Tibial nerve (tissue), 3 donors: ENCODE measurements at regions not wholly inside any gene's neighbourhood (a gene's known extent, or its start where the extent isn't known, plus 50 kb on each side); places are given as distances from the start of the nearest gene placed in this dataset.

Source experiments
- POLR2A ChIP-seq, 2 donors: fragments of 450-650 bp; IDR thresholded peaks; one replicate each; pipeline ENCODE4 v1.6.1; 2017; ENCODE audit warnings: antibody characterized with exemption in 2 of 2, mild to moderate bottlenecking in 2 of 2, moderate library complexity in 2 of 2
- TF ChIP-seq, protein P1 (sequence below), 5 experiments: fragments of 200-600 bp in 3 of 5; fragments of 450-650 bp in 2 of 5; sonication (generic) in 3 of 5; IDR thresholded peaks; one replicate each; pipeline ENCODE4 v1.5.1; 2016 to 2019; ENCODE audit warnings: antibody characterized with exemption in 5 of 5, mild to moderate bottlenecking in 3 of 5, moderate library complexity in 2 of 5

DNA sequence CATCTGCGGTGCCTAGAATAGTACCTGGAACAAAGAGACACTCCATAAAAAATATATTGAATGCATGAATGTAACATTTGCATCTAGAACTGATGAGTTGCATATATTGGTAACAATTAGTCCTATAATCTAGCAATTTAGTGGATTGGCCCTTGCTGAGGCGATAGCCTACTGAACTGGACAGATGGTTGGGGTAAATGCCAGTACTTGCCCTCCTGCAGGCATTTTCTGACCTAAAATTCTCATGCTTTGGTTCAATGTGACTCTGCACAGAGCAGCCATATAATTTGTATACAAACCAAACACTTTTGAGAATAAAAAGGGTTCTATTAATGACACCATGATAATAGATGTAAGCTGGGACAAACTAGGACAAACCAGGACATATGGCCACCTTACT lies 313.6 kb downstream of the OLFM3 start:
- TF ChIP-seq POLR2A (IDR thresholded peaks at IDR 0.05), result no peak
- TF ChIP-seq, protein P1, sequence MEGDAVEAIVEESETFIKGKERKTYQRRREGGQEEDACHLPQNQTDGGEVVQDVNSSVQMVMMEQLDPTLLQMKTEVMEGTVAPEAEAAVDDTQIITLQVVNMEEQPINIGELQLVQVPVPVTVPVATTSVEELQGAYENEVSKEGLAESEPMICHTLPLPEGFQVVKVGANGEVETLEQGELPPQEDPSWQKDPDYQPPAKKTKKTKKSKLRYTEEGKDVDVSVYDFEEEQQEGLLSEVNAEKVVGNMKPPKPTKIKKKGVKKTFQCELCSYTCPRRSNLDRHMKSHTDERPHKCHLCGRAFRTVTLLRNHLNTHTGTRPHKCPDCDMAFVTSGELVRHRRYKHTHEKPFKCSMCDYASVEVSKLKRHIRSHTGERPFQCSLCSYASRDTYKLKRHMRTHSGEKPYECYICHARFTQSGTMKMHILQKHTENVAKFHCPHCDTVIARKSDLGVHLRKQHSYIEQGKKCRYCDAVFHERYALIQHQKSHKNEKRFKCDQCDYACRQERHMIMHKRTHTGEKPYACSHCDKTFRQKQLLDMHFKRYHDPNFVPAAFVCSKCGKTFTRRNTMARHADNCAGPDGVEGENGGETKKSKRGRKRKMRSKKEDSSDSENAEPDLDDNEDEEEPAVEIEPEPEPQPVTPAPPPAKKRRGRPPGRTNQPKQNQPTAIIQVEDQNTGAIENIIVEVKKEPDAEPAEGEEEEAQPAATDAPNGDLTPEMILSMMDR (IDR thresholded peaks at IDR 0.05), result no peak
